ENCODE measurements at regions not wholly inside any gene's neighbourhood (a gene's known extent, or its start where the extent isn't known, plus 50 kb on each side); places are given as distances from the start of the nearest gene placed in this dataset.

GRCh38 chr5:154580422-154580821, 102.4 kb upstream of the HAND1 start:
- Histone ChIP-seq H3K27ac (no peak overlapping the region), H3K9ac (ENCODE audit: insufficient read length) (no peak overlapping the region), H3K4me3 (no peak overlapping the region), H3K36me3 (ENCODE audit: insufficient read depth, low read length) (no peaks in the 10 kb centered on the region), H3K9me3 (ENCODE audit: low read depth, low read length) (no peaks in the 10 kb centered on the region)
- no peak for DNase-seq (ENCODE audit: low read depth, low spot score)
- TF ChIP-seq FOXP2 (optimal IDR thresholded peaks at IDR 0.05; ENCODE audit: control extremely low read depth, extremely low read length, insufficient read depth) (no peak), EZH2 (IDR thresholded peaks at IDR 0.05) (no peak), POLR2AphosphoS5 (IDR thresholded peaks at IDR 0.05; ENCODE audit: borderline replicate concordance, low read depth, low read length) (no peak)

- H3K9me3 ChIP-seq (ENCODE audit: low read depth, low read length) = no peaks in the 10 kb centered on the region
- H3K9ac ChIP-seq (ENCODE audit: insufficient read length) = no peak overlapping the region
- DNase-seq (ENCODE audit: low read depth, low spot score) = no peak
- no peak for TF ChIP-seq EZH2 (IDR thresholded peaks at IDR 0.05)
- no peak for TF ChIP-seq FOXP2 (optimal IDR thresholded peaks at IDR 0.05; ENCODE audit: control extremely low read depth, extremely low read length, insufficient read depth)
- no peak for TF ChIP-seq POLR2AphosphoS5 (IDR thresholded peaks at IDR 0.05; ENCODE audit: borderline replicate concordance, low read depth, low read length)
- no peak overlapping the region for H3K27ac ChIP-seq
- H3K4me3 ChIP-seq = no peak overlapping the region
- no peaks in the 10 kb centered on the region for H3K36me3 ChIP-seq (ENCODE audit: insufficient read depth, low read length)
Observed at GRCh38 chr5:154577416-154577815, 99.4 kb upstream of the HAND1 start.

GRCh38 chr5:154576429-154576806, 98.4 kb upstream of the HAND1 start:
- Histone ChIP-seq H3K36me3 (ENCODE audit: insufficient read depth, low read length) (no peaks in the 10 kb centered on the region), H3K27ac (no peak overlapping the region), H3K9me3 (ENCODE audit: low read depth, low read length) (no peaks in the 10 kb centered on the region), H3K4me3 (no peak overlapping the region), H3K9ac (ENCODE audit: insufficient read length) (no peak overlapping the region)
- TF ChIP-seq EZH2 (IDR thresholded peaks at IDR 0.05) (no peak), POLR2AphosphoS5 (IDR thresholded peaks at IDR 0.05; ENCODE audit: borderline replicate concordance, low read depth, low read length) (no peak), FOXP2 (optimal IDR thresholded peaks at IDR 0.05; ENCODE audit: control extremely low read depth, extremely low read length, insufficient read depth) (no peak)
- DNase-seq (ENCODE audit: low read depth, low spot score) = no peak

- no peaks in the 10 kb centered on the region for H3K9me3 ChIP-seq (ENCODE audit: low read depth, low read length)
- no peak for DNase-seq (ENCODE audit: low read depth, low spot score)
- TF ChIP-seq POLR2AphosphoS5 (IDR thresholded peaks at IDR 0.05; ENCODE audit: borderline replicate concordance, low read depth, low read length) (no peak), EZH2 (IDR thresholded peaks at IDR 0.05) (no peak), FOXP2 (optimal IDR thresholded peaks at IDR 0.05; ENCODE audit: control extremely low read depth, extremely low read length, insufficient read depth) (no peak)
Observed at GRCh38 chr5:154575546-154576428, 97.8 kb upstream of the HAND1 start.

GRCh38 chr5:154573011-154573410, 95.0 kb upstream of the HAND1 start:
- H3K4me3 ChIP-seq = no peak overlapping the region
- no peaks in the 10 kb centered on the region for H3K36me3 ChIP-seq (ENCODE audit: insufficient read depth, low read length)
- no peak overlapping the region for H3K27ac ChIP-seq
- TF ChIP-seq FOXP2 (optimal IDR thresholded peaks at IDR 0.05; ENCODE audit: control extremely low read depth, extremely low read length, insufficient read depth) (no peak), EZH2 (IDR thresholded peaks at IDR 0.05) (no peak), POLR2AphosphoS5 (IDR thresholded peaks at IDR 0.05; ENCODE audit: borderline replicate concordance, low read depth, low read length) (no peak)
- DNase-seq (ENCODE audit: low read depth, low spot score) = no peak
- no peaks in the 10 kb centered on the region for H3K9me3 ChIP-seq (ENCODE audit: low read depth, low read length)
- H3K9ac ChIP-seq (ENCODE audit: insufficient read length) = no peak overlapping the region

More at GRCh38 chr5:154575546-154576428, 97.8 kb upstream of the HAND1 start:
- Histone ChIP-seq H3K9ac (ENCODE audit: insufficient read length) (no peak overlapping the region), H3K36me3 (ENCODE audit: insufficient read depth, low read length) (no peaks in the 10 kb centered on the region), H3K27ac (no peak overlapping the region), H3K4me3 (no peak overlapping the region)

- Histone ChIP-seq H3K9me3 (ENCODE audit: low read depth, low read length) (no peaks in the 10 kb centered on the region), H3K27ac (0 out of 2 replicates have a peak overlapping the region, but pooled peaks have one; percentile 22), H3K36me3 (ENCODE audit: insufficient read depth, low read length) (no peaks in the 10 kb centered on the region), H3K9ac (ENCODE audit: insufficient read length) (no peak overlapping the region), H3K4me3 (no peak overlapping the region)
- no peak for DNase-seq (ENCODE audit: low read depth, low spot score)
- TF ChIP-seq POLR2AphosphoS5 (IDR thresholded peaks at IDR 0.05; ENCODE audit: borderline replicate concordance, low read depth, low read length) (no peak), FOXP2 (optimal IDR thresholded peaks at IDR 0.05; ENCODE audit: control extremely low read depth, extremely low read length, insufficient read depth) (no peak), EZH2 (IDR thresholded peaks at IDR 0.05) (no peak)
Observed at GRCh38 chr5:154571325-154572035, 93.5 kb upstream of the HAND1 start.

GRCh38 chr5:154570572-154571324, 92.7 kb upstream of the HAND1 start:
- Histone ChIP-seq H3K36me3 (ENCODE audit: insufficient read depth, low read length) (no peaks in the 10 kb centered on the region), H3K27ac (0 out of 2 replicates have a peak overlapping the region, but pooled peaks have one; percentile 22), H3K4me3 (no peak overlapping the region), H3K9ac (ENCODE audit: insufficient read length) (no peak overlapping the region), H3K9me3 (ENCODE audit: low read depth, low read length) (no peaks in the 10 kb centered on the region)
- DNase-seq (ENCODE audit: low read depth, low spot score) = no peak
- TF ChIP-seq FOXP2 (optimal IDR thresholded peaks at IDR 0.05; ENCODE audit: control extremely low read depth, extremely low read length, insufficient read depth) = no peak
- TF ChIP-seq EZH2 (IDR thresholded peaks at IDR 0.05) = no peak
- no peak for TF ChIP-seq POLR2AphosphoS5 (IDR thresholded peaks at IDR 0.05; ENCODE audit: borderline replicate concordance, low read depth, low read length)

GRCh38 chr5:154568589-154568988, 90.6 kb upstream of the HAND1 start:
- TF ChIP-seq POLR2AphosphoS5 (IDR thresholded peaks at IDR 0.05; ENCODE audit: borderline replicate concordance, low read depth, low read length) (no peak), FOXP2 (optimal IDR thresholded peaks at IDR 0.05; ENCODE audit: control extremely low read depth, extremely low read length, insufficient read depth) (no peak), EZH2 (IDR thresholded peaks at IDR 0.05) (no peak)
- no peak overlapping the region for H3K9ac ChIP-seq (ENCODE audit: insufficient read length)
- peak overlapping the region; percentile 37; the same call in 1 of the 2 replicates for H3K4me3 ChIP-seq
- H3K27ac ChIP-seq = 0 out of 2 replicates have a peak overlapping the region, but pooled peaks have one; percentile 52
- no peaks in the 10 kb centered on the region for H3K36me3 ChIP-seq (ENCODE audit: insufficient read depth, low read length)
- DNase-seq (ENCODE audit: low read depth, low spot score) = no peak
- no peaks in the 10 kb centered on the region for H3K9me3 ChIP-seq (ENCODE audit: low read depth, low read length)
